ENCODE measurements at regions not wholly inside any gene's neighbourhood (a gene's known extent, or its start where the extent isn't known, plus 50 kb on each side); places are given as distances from the start of the nearest gene placed in this dataset.

DNA sequence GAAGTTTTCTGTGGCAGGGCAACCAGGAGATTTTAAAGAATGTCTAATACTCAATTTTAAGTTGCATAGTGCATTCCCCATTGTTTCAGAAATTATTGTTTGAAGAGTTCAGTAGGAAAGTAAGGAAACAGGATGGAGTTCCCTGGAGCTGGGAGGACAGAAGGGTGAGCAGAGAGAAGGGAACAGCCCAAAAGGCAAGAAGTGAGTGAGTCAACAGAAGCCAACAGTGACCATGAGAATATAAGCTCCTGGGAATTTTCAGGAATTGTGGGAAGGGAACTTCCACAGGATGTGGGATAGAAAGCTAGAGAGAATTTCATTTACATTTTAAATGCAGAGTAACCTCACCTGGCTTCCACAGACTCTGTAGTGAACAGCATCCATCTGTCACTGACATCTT is 268.1 kb upstream of the ATP5MC3 start:
- TF ChIP-seq, protein P1, sequence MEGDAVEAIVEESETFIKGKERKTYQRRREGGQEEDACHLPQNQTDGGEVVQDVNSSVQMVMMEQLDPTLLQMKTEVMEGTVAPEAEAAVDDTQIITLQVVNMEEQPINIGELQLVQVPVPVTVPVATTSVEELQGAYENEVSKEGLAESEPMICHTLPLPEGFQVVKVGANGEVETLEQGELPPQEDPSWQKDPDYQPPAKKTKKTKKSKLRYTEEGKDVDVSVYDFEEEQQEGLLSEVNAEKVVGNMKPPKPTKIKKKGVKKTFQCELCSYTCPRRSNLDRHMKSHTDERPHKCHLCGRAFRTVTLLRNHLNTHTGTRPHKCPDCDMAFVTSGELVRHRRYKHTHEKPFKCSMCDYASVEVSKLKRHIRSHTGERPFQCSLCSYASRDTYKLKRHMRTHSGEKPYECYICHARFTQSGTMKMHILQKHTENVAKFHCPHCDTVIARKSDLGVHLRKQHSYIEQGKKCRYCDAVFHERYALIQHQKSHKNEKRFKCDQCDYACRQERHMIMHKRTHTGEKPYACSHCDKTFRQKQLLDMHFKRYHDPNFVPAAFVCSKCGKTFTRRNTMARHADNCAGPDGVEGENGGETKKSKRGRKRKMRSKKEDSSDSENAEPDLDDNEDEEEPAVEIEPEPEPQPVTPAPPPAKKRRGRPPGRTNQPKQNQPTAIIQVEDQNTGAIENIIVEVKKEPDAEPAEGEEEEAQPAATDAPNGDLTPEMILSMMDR (IDR thresholded peaks at IDR 0.05; ENCODE audit: insufficient read depth, low read length), result no peak
- TF ChIP-seq POLR2AphosphoS5 (IDR thresholded peaks at IDR 0.05; ENCODE audit: low read depth), result no peak

Measured in HL-60 (cell line).